ENCODE measurements at regions not wholly inside any gene's neighbourhood (a gene's known extent, or its start where the extent isn't known, plus 50 kb on each side); places are given as distances from the start of the nearest gene placed in this dataset.

GRCh38 chr6:11908436-11909105, 103.5 kb upstream of the HIVEP1 start:
- TF ChIP-seq CTCF (optimal IDR thresholded peaks at IDR 0.05 in 1 of 3, IDR thresholded peaks at IDR 0.05 in 1 of 3, conservative IDR thresholded peaks at IDR 0.05 in 1 of 3; ENCODE audit: extremely low read depth in 1 of 3, insufficient read depth in 2 of 3, low read length in 3 of 3) (no peak), EZH2 (IDR thresholded peaks at IDR 0.05; ENCODE audit: low read length) (no peak)
